H9 (cell line): ENCODE measurements at regions not wholly inside any gene's neighbourhood (a gene's known extent, or its start where the extent isn't known, plus 50 kb on each side); places are given as distances from the start of the nearest gene placed in this dataset.

Experiments
- DNase-seq: peaks from one replicate; pipeline ENCODE4 v3.0.0-alpha.2; 2017
- H2AFZ ChIP-seq: one replicate; pipeline ENCODE4 v1.6.1; 2013; ENCODE audit warnings: mild to moderate bottlenecking, low read length, control low read depth, moderate library complexity
- H2AK5ac ChIP-seq: 2 replicates; pipeline ENCODE4 v1.6.1; 2013; ENCODE audit warnings: low read length, control low read depth, mixed read lengths; ENCODE audit not compliant: insufficient read length
- H2BK120ac ChIP-seq: one replicate; pipeline ENCODE4 v1.6.1; 2013; ENCODE audit warnings: low read depth, mild to moderate bottlenecking, low read length, control low read depth, inconsistent platforms; ENCODE audit not compliant: poor library complexity, severe bottlenecking
- H2BK12ac ChIP-seq: 2 replicates; pipeline ENCODE4 v1.6.1; 2013; ENCODE audit warnings: low read length, control low read depth, mixed read lengths, low read depth; ENCODE audit not compliant: insufficient read length
- H2BK15ac ChIP-seq: 2 replicates; pipeline ENCODE4 v1.6.1; 2013; ENCODE audit warnings: low read depth, low read length, control low read depth
- H2BK20ac ChIP-seq: one replicate; pipeline ENCODE4 v1.6.1; 2013; ENCODE audit warnings: low read depth, mild to moderate bottlenecking, low read length, control low read depth, inconsistent platforms; ENCODE audit not compliant: poor library complexity, severe bottlenecking
- H2BK5ac ChIP-seq: 2 replicates; pipeline ENCODE4 v1.6.1; 2013; ENCODE audit warnings: low read length, control low read depth, mixed read lengths; ENCODE audit not compliant: insufficient read length
- H3K14ac ChIP-seq: 2 replicates; pipeline ENCODE4 v1.6.1; 2013; ENCODE audit warnings: low read length, control low read depth; ENCODE audit not compliant: insufficient read depth
- H3K18ac ChIP-seq: 2 replicates; pipeline ENCODE4 v1.6.1; 2013; ENCODE audit warnings: low read depth, mild to moderate bottlenecking, mixed read lengths, low read length, control low read depth; ENCODE audit not compliant: insufficient read length
- H3K23ac ChIP-seq: 2 replicates; pipeline ENCODE4 v1.6.1; 2013; ENCODE audit warnings: low read length, control low read depth, mixed read lengths, low read depth; ENCODE audit not compliant: insufficient read length
- H3K23me2 ChIP-seq: 2 replicates; pipeline ENCODE4 v1.6.1; 2013; ENCODE audit warnings: low read depth, mild to moderate bottlenecking, mixed read lengths, low read length, control low read depth; ENCODE audit not compliant: insufficient read length, poor library complexity, severe bottlenecking
- H3K27ac ChIP-seq: 2 replicates; pipeline ENCODE4 v1.5.1; 2013; ENCODE audit warnings: low read length, control low read depth, mixed read lengths, low read depth; ENCODE audit not compliant: insufficient read length
- H3K27me3 ChIP-seq: 2 replicates; pipeline ENCODE4 v1.6.1; 2013; ENCODE audit warnings: low read length, control low read depth, inconsistent platforms; ENCODE audit not compliant: insufficient read depth
- H3K4ac ChIP-seq: 2 replicates; pipeline ENCODE4 v1.6.1; 2013; ENCODE audit warnings: low read depth, mild to moderate bottlenecking, control low read depth, inconsistent platforms, low read length, moderate library complexity
- H3K4me1 ChIP-seq: 2 replicates; pipeline ENCODE4 v1.6.1; 2013; ENCODE audit warnings: low read length, control low read depth, inconsistent platforms; ENCODE audit not compliant: insufficient read depth
- H3K4me2 ChIP-seq: 2 replicates; pipeline ENCODE4 v1.6.1; 2013; ENCODE audit warnings: low read length, control low read depth, mixed read lengths; ENCODE audit not compliant: insufficient read length, insufficient read depth
- H3K56ac ChIP-seq: 2 replicates; pipeline ENCODE4 v1.6.1; 2013; ENCODE audit warnings: low read depth, mild to moderate bottlenecking, mixed read lengths, low read length, control low read depth; ENCODE audit not compliant: insufficient read length
- H3K79me1 ChIP-seq: 2 replicates; pipeline ENCODE4 v1.6.1; 2013; ENCODE audit warnings: low read depth, mild to moderate bottlenecking, moderate library complexity, low read length, control low read depth, inconsistent platforms; ENCODE audit not compliant: insufficient read depth, poor library complexity, severe bottlenecking
- H3K79me2 ChIP-seq: 2 replicates; pipeline ENCODE4 v1.6.1; 2013; ENCODE audit warnings: low read length, control low read depth, inconsistent platforms; ENCODE audit not compliant: insufficient read depth
- H3K9ac ChIP-seq: 2 replicates; pipeline ENCODE4 v1.6.1; 2013; ENCODE audit warnings: low read length, control low read depth, mixed read lengths; ENCODE audit not compliant: insufficient read length; ENCODE audit errors: extremely low read depth
- H3K9me3 ChIP-seq: one replicate; pipeline ENCODE4 v1.6.1; 2013; ENCODE audit warnings: low read depth, low read length, inconsistent platforms; ENCODE audit not compliant: control insufficient read depth
- H3T11ph ChIP-seq: one replicate; pipeline ENCODE4 v1.6.1; 2013; ENCODE audit warnings: mild to moderate bottlenecking, low read length, control low read depth, inconsistent platforms
- H4K20me1 ChIP-seq: one replicate; pipeline ENCODE4 v1.6.1; 2013; ENCODE audit not compliant: control insufficient read depth, insufficient read length, insufficient read depth
- H4K5ac ChIP-seq: 2 replicates; pipeline ENCODE4 v1.6.1; 2013; ENCODE audit warnings: low read depth, mild to moderate bottlenecking, mixed read lengths, low read length, control low read depth; ENCODE audit not compliant: insufficient read length
- H4K8ac ChIP-seq: replicated peaks from 2 replicates; pipeline ENCODE4 v1.6.1; 2013; ENCODE audit warnings: low read length, control low read depth, mixed read lengths, low read depth; ENCODE audit not compliant: insufficient read length
- H4K91ac ChIP-seq: 2 replicates; pipeline ENCODE4 v1.6.1; 2013; ENCODE audit warnings: low read depth, mild to moderate bottlenecking, moderate library complexity, mixed read lengths, low read length, control low read depth; ENCODE audit not compliant: insufficient read length
- H3K27ac Mint-ChIP-seq, 3 experiments: 2 replicates in 2 of 3; 3 replicates in 1 of 3; pipeline ENCODE4 v1.8.0; 2020 to 2021; ENCODE audit warnings: mixed read lengths in 3 of 3, mild to moderate bottlenecking in 1 of 3, moderate library complexity in 1 of 3
- H3K27me3 Mint-ChIP-seq: 2 replicates; pipeline ENCODE4 v1.8.0; 2021; ENCODE audit warnings: low read depth, mild to moderate bottlenecking, moderate library complexity, mixed read lengths
- H3K36me3 Mint-ChIP-seq, 3 experiments: 2 replicates in 2 of 3; 3 replicates in 1 of 3; pipeline ENCODE4 v1.8.0; 2020 to 2021; ENCODE audit warnings: low read depth in 3 of 3, mixed read lengths in 3 of 3; ENCODE audit not compliant: insufficient read depth in 1 of 3
- H3K4me1 Mint-ChIP-seq, 2 experiments: 2 replicates each; pipeline ENCODE4 v1.8.0; 2020; ENCODE audit warnings: mixed read lengths in 2 of 2
- H3K4me3 Mint-ChIP-seq, 2 experiments: 2 replicates in 1 of 2; 3 replicates in 1 of 2; pipeline ENCODE4 v1.8.0; 2020 to 2021; ENCODE audit warnings: mild to moderate bottlenecking in 2 of 2, mixed read lengths in 2 of 2, moderate library complexity in 1 of 2
- H3K9me3 Mint-ChIP-seq, 2 experiments: 2 replicates in 1 of 2; 3 replicates in 1 of 2; pipeline ENCODE4 v1.8.0; 2020; ENCODE audit warnings: mild to moderate bottlenecking in 2 of 2, mixed read lengths in 2 of 2, moderate library complexity in 1 of 2
- WGBS: extraction: QIAGEN DNeasy Blood & Tissue Kit; methylation state at CpG from one replicate; pipeline ENCODE4 v1.1.7; 2013; ENCODE audit warnings: missing lambda C conversion rate, low lambda C conversion rate, mixed read lengths; ENCODE audit not compliant: insufficient read length; ENCODE audit errors: extremely low coverage; 5-methylcytosine and 5-hydroxymethylcytosine counted together
- TF ChIP-seq, protein P1 (sequence below): fragments of 200-600 bp; sonication (generic); conservative IDR thresholded peaks from 3 replicates; pipeline ENCODE4 v1.8.0; 2021; ENCODE audit warnings: antibody characterized with exemption, mild to moderate bottlenecking

DNA sequence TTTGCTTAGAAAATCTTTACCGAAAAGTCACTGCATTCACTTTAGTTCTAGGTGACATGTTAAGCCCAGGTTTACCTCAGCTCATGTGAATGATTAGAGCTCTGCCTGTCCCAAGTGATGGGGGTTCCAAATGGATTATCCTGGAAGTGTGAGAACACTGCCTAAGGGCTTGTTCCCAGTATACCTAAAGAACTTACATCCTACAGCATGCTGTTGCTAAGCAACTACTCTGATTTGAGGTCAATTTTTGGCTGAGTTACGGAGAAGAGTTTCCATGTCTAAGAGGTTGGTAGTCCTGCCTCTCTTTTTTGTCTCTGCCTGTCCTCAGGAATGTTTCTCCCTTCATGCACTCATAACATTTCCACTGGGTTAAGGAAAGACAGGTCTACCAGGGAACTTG lies 67.6 kb upstream of the UGT2B15 start:
- Mint-ChIP-seq H3K36me3 (0 out of 7 replicates have a peak, but pooled peaks cover 0 to 4% (median 0%) of the 10 kb centered on the region in 3 experiments), H3K27me3 (no peaks in the 10 kb centered on the region), H3K9me3 (peaks cover 3 to 5% of the 10 kb centered on the region in 2 experiments; a peak in 2 of 5 replicates), H3K4me1 (peaks cover 4 to 7% of the 10 kb centered on the region in 2 experiments; a peak in 3 of 4 replicates), H3K27ac (no peak overlapping the region), H3K4me3 (no peak overlapping the region)
- no peak overlapping the region for H3T11ph ChIP-seq
- WGBS, result no CpG with 5 or more reads among the region's 2 CpGs
- H2BK5ac ChIP-seq, result no peak overlapping the region
- no peak overlapping the region for H2BK120ac ChIP-seq
- no peaks in the 10 kb centered on the region for H4K20me1 ChIP-seq
- no peak overlapping the region for H2BK12ac ChIP-seq
- no peak overlapping the region for H3K4ac ChIP-seq
- no peak overlapping the region for H3K23ac ChIP-seq
- no peak overlapping the region for H2BK15ac ChIP-seq
- no peak overlapping the region for H3K9ac ChIP-seq
- H3K4me1 ChIP-seq, result no peaks in the 10 kb centered on the region
- H2BK20ac ChIP-seq, result no peak overlapping the region
- no peak overlapping the region for H2AK5ac ChIP-seq
- H3K4me2 ChIP-seq, result no peak overlapping the region
- no peak overlapping the region for H4K5ac ChIP-seq
- no peak overlapping the region for H4K8ac ChIP-seq
- H2AFZ ChIP-seq, result no peak overlapping the region
- DNase-seq, result no peak
- TF ChIP-seq, protein P1, sequence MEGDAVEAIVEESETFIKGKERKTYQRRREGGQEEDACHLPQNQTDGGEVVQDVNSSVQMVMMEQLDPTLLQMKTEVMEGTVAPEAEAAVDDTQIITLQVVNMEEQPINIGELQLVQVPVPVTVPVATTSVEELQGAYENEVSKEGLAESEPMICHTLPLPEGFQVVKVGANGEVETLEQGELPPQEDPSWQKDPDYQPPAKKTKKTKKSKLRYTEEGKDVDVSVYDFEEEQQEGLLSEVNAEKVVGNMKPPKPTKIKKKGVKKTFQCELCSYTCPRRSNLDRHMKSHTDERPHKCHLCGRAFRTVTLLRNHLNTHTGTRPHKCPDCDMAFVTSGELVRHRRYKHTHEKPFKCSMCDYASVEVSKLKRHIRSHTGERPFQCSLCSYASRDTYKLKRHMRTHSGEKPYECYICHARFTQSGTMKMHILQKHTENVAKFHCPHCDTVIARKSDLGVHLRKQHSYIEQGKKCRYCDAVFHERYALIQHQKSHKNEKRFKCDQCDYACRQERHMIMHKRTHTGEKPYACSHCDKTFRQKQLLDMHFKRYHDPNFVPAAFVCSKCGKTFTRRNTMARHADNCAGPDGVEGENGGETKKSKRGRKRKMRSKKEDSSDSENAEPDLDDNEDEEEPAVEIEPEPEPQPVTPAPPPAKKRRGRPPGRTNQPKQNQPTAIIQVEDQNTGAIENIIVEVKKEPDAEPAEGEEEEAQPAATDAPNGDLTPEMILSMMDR, result no peak
- no peak overlapping the region for H3K27ac ChIP-seq
- no peaks in the 10 kb centered on the region for H3K79me1 ChIP-seq
- no peaks in the 10 kb centered on the region for H3K79me2 ChIP-seq
- H4K91ac ChIP-seq, result no peak overlapping the region
- H3K56ac ChIP-seq, result no peak overlapping the region
- H3K18ac ChIP-seq, result no peak overlapping the region
- no peaks in the 10 kb centered on the region for H3K9me3 ChIP-seq
- H3K23me2 ChIP-seq, result no peaks in the 10 kb centered on the region
- H3K14ac ChIP-seq, result no peak overlapping the region
- no peaks in the 10 kb centered on the region for H3K27me3 ChIP-seq
